Stimulated activated naive CD8-positive, alpha-beta T cell treated with anti-CD3 and anti-CD28 coated beads, Interleukin-15, Interleukin-2, amounts not matched to agents 100 U/mL and 50 U/mL, for 24 hours (primary cell): ENCODE measurements at regions not wholly inside any gene's neighbourhood (a gene's known extent, or its start where the extent isn't known, plus 50 kb on each side); places are given as distances from the start of the nearest gene placed in this dataset.
"Not testable (repeated sequence)": the region's sequence is repeated elsewhere in the genome, so short reads cannot be mapped to it uniquely, and the experiment has no call there.

ENCODE experiments used
- ATAC-seq: fragments of 150-1000 bp; cut with Tn5 transposase; one replicate; pipeline ENCODE4 v1.10.0; 2021
- DNase-seq: peaks from one replicate; pipeline ENCODE4 v3.0.0; 2021

DNA sequence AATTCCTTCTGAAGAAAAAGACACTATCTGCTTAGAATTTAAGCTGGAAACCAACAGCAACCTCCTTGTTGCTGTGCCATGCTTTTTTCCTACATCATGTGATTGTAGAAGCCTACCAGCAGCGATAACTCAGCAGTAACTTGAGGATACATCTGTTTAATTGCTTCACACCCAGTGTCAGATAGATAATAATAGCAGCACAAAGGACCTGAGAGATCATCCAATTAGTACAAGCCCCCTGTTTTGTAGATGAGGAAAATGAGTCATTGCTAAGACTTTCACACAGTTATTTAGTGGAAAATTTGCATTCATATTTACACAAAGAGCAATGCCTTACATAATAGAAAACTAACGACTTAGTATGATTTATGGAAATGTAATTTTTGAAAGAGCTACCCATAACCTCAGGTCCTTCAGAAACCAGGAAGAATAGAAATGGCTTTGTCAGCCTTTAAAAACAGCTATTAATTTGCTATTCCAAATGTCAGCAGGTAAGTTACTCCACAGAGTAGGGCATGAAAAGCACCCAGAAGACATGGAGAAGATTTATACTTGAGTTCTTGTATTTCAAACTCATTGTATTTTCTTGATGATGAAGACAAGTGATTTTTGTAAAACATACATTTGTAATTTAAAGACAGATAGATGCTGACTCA lies 93.7 kb upstream of the SGCG start:
- no peak for DNase-seq
- ATAC-seq = no peak

DNA sequence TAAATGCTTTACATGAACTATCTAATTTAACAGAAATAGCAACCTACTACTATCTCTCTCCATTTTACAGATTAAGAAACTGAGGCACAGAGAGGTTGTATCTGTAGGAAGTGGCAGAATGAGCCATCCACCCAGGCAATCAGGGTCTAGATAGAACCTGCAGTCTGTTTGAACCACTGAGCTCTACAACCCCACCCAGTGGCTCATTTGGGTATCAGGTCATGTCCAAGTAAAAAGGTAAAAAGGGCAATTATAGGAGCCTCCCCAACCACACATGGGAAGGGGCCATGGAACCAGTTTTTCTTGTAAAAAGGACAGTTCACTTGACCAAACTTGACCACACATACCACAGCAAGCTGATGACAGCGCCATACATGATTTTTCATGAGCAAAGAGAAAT lies 92.9 kb upstream of the SGCG start:
- DNase-seq (peak; percentile 14), ATAC-seq (no peak)

DNA sequence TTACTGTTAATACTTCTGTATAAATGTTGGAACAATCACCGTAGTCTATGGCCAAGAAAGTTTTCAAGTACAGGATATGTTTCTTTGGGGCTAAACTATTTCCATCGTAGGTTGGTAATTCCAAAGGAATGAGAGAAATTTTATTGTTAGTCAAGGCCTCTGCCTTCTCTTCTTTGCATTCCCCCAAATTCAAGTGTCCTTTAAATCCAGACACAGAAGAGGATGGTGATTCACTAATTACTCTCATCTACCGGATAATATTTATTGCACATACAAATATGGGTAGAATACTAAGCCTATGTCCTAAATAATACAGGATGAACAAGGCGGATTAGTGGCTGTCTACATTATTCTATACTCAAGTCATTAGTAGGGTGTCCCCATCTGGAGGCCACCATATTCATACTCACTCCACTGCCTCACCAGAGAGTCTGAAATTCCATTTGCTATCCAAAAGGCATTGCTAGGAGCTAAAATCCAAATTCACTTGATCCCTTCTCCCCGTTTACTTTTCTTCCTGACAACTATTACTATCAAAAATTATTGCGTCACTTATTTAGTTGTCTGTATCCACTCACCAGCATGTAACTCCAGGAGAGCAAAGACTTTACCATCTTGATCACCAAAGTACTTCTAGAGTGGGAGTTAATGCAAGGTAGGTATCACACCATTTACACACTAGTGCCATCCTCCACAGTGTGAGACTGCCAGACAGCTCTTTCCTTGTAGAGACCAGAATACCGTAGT lies 82.4 kb upstream of the SGCG start:
- DNase-seq = no peak
- no peak for ATAC-seq

DNA sequence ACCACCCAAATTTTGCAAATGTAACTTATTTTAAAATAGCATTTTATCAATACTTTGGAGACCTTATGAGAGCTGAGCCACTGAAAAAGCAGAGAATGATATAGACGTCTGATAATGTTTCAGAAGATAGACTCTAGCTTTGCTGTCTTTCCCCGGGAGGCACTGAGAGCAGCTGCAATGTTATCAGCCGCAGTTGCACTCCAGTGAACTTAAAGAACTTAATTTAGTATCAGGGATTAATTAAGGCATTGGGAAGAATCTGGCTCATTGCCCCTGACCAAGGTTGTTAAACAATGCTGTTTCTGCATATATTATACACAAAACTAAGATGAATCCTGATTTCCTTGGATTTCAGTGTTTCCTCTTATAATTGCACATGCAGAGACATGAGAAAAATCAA lies 75.7 kb upstream of the SGCG start:
- DNase-seq (no peak), ATAC-seq (no peak)

- DNase-seq = no peak
- no peak for ATAC-seq
Observed at GRCh38 chr13:23107665-23108064, 73.1 kb upstream of the SGCG start.

GRCh38 chr13:23119131-23119530 lies 61.6 kb upstream of the SGCG start:
- ATAC-seq (no peak), DNase-seq (no peak)

GRCh38 chr13:23127540-23127939 lies 53.2 kb upstream of the SGCG start:
- not testable (repeated sequence) for ATAC-seq

DNA sequence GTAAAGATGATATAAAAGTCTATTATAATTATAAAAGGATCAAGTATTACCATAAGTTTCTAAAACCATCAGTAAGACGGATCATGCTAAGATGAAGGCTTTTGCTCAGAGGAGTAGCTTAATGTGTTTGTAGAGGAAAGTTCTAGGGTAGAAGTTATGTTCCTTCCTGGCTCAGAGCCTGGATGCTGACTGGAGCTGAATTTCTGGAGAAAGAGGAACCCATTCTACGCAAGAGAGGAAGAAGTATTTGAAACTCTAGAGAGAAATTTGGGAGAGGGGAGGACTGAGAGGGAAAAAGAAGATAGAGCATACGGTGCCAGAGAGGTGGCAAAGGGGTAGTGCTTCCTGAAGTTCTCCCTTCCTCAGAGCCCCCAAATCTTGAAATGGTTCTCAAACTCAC lies 51.4 kb upstream of the SGCG start:
- ATAC-seq (no peak), DNase-seq (no peak)

More at GRCh38 chr13:23127540-23127939, 53.2 kb upstream of the SGCG start:
- DNase-seq = not testable (repeated sequence)
